Stimulated activated naive B cell treated with anti-CD40 and anti-IgM and Interleukin-4, amounts not matched to agents 10 μg/mL and 1 μg/mL and 100 μg/mL, for 72 hours (primary cell): ENCODE measurements at regions not wholly inside any gene's neighbourhood (a gene's known extent, or its start where the extent isn't known, plus 50 kb on each side); places are given as distances from the start of the nearest gene placed in this dataset.

Experiments used
- ATAC-seq, 2 donors: fragments of 150-1000 bp; cut with Tn5 transposase; replicated peaks; 2 replicates each; pipeline ENCODE4 v1.10.0; 2021; ENCODE audit warnings: moderate library complexity in 1 of 2
- DNase-seq: peaks from one replicate; pipeline ENCODE4 v3.0.0; 2021
- H3K27ac Mint-ChIP-seq: one replicate; pipeline ENCODE4 v1.8.0; 2022; ENCODE audit warnings: mild to moderate bottlenecking, mixed read lengths
- H3K27me3 Mint-ChIP-seq, 2 donors: one replicate each; pipeline ENCODE4 v1.8.0; 2022; ENCODE audit warnings: mixed read lengths in 2 of 2
- H3K36me3 Mint-ChIP-seq, 2 donors: one replicate each; pipeline ENCODE4 v1.8.0; 2022; ENCODE audit warnings: mixed read lengths in 2 of 2, mild to moderate bottlenecking in 1 of 2
- H3K4me1 Mint-ChIP-seq, 2 donors: one replicate each; pipeline ENCODE4 v1.8.0; 2022; ENCODE audit warnings: mixed read lengths in 2 of 2, mild to moderate bottlenecking in 1 of 2
- H3K4me3 Mint-ChIP-seq, 2 donors: one replicate each; pipeline ENCODE4 v1.8.0; 2022; ENCODE audit warnings: mild to moderate bottlenecking in 2 of 2, mixed read lengths in 2 of 2, moderate library complexity in 1 of 2
- H3K9me3 Mint-ChIP-seq, 2 donors: one replicate each; pipeline ENCODE4 v1.8.0; 2022; ENCODE audit warnings: mixed read lengths in 2 of 2, mild to moderate bottlenecking in 1 of 2

- Mint-ChIP-seq H3K36me3 (no peaks in the 10 kb centered on the region), H3K4me1 (no peaks in the 10 kb centered on the region), H3K27ac (no peak overlapping the region), H3K9me3 (no peaks in the 10 kb centered on the region), H3K4me3 (no peak overlapping the region), H3K27me3 (no peaks in the 10 kb centered on the region)
- ATAC-seq: no peak
- no peak for DNase-seq
Measured at GRCh38 chr4:114264452-114264851, 285.0 kb upstream of the ARSJ start.

GRCh38 chr4:114264877-114265291 lies 285.4 kb upstream of the ARSJ start:
- DNase-seq (no peak), ATAC-seq (no peak)
- H3K9me3 Mint-ChIP-seq: no peaks in the 10 kb centered on the region
- H3K4me1 Mint-ChIP-seq: no peaks in the 10 kb centered on the region
- H3K27me3 Mint-ChIP-seq: no peaks in the 10 kb centered on the region
- H3K27ac Mint-ChIP-seq: no peak overlapping the region
- H3K36me3 Mint-ChIP-seq: no peaks in the 10 kb centered on the region
- H3K4me3 Mint-ChIP-seq: no peak overlapping the region

- H3K4me1 Mint-ChIP-seq: no peaks in the 10 kb centered on the region
- no peak for DNase-seq
- no peaks in the 10 kb centered on the region for H3K9me3 Mint-ChIP-seq
Measured at GRCh38 chr4:114265342-114265741, 285.9 kb upstream of the ARSJ start.

GRCh38 chr4:114267976-114268375 lies 288.5 kb upstream of the ARSJ start:
- no peak for ATAC-seq
- Mint-ChIP-seq H3K27me3 (no peaks in the 10 kb centered on the region), H3K36me3 (no peaks in the 10 kb centered on the region), H3K4me1 (peaks cover 0 to 6% of the 10 kb centered on the region in 2 donors), H3K27ac (no peak overlapping the region), H3K9me3 (no peaks in the 10 kb centered on the region), H3K4me3 (no peak overlapping the region)
- no peak for DNase-seq

More at GRCh38 chr4:114265342-114265741, 285.9 kb upstream of the ARSJ start:
- no peak overlapping the region for H3K27ac Mint-ChIP-seq
- no peak for ATAC-seq
- no peak overlapping the region for H3K4me3 Mint-ChIP-seq
- no peaks in the 10 kb centered on the region for H3K27me3 Mint-ChIP-seq
- no peaks in the 10 kb centered on the region for H3K36me3 Mint-ChIP-seq

- DNase-seq (no peak), ATAC-seq (no peak)
- no peaks in the 10 kb centered on the region for H3K9me3 Mint-ChIP-seq
- no peaks in the 10 kb centered on the region for H3K36me3 Mint-ChIP-seq
- peaks cover 0 to 6% of the 10 kb centered on the region in 2 donors for H3K4me1 Mint-ChIP-seq
- H3K4me3 Mint-ChIP-seq: no peak overlapping the region
- H3K27ac Mint-ChIP-seq: no peak overlapping the region
- no peaks in the 10 kb centered on the region for H3K27me3 Mint-ChIP-seq
Measured at GRCh38 chr4:114271031-114271430, 291.6 kb upstream of the ARSJ start.

- Mint-ChIP-seq H3K9me3 (no peaks in the 10 kb centered on the region), H3K4me1 (peaks cover 0 to 6% of the 10 kb centered on the region in 2 donors), H3K27ac (no peak overlapping the region), H3K36me3 (no peaks in the 10 kb centered on the region), H3K27me3 (no peaks in the 10 kb centered on the region), H3K4me3 (no peak overlapping the region)
- DNase-seq (no peak), ATAC-seq (no peak)
Measured at GRCh38 chr4:114272226-114272625, 292.8 kb upstream of the ARSJ start.

- Mint-ChIP-seq H3K4me3 (no peak overlapping the region), H3K27ac (no peak overlapping the region), H3K36me3 (no peaks in the 10 kb centered on the region), H3K4me1 (peaks cover 0 to 6% of the 10 kb centered on the region in 2 donors), H3K9me3 (peaks cover under 1% of the 10 kb centered on the region in 2 donors), H3K27me3 (peaks cover 2 to 5% of the 10 kb centered on the region in 2 donors)
- DNase-seq: no peak
- no peak for ATAC-seq
Measured at GRCh38 chr4:114273238-114273637, 293.8 kb upstream of the ARSJ start.

GRCh38 chr4:114277690-114278089 lies 298.2 kb upstream of the ARSJ start:
- DNase-seq (no peak), ATAC-seq (no peak)
- Mint-ChIP-seq H3K27ac (no peak overlapping the region), H3K9me3 (peaks cover 6% of the 10 kb centered on the region in 2 donors), H3K4me3 (no peak overlapping the region), H3K27me3 (peaks cover 5 to 10% of the 10 kb centered on the region in 2 donors), H3K36me3 (no peaks in the 10 kb centered on the region), H3K4me1 (no peaks in the 10 kb centered on the region)

- DNase-seq: no peak
Measured at GRCh38 chr4:114279066-114279465, 299.6 kb upstream of the ARSJ start.

GRCh38 chr4:114279711-114280110 lies 300.3 kb upstream of the ARSJ start:
- Mint-ChIP-seq H3K36me3 (no peaks in the 10 kb centered on the region), H3K27me3 (peaks cover 5 to 10% of the 10 kb centered on the region in 2 donors), H3K27ac (no peak overlapping the region), H3K4me3 (no peak overlapping the region), H3K4me1 (no peaks in the 10 kb centered on the region), H3K9me3 (peaks cover 6% of the 10 kb centered on the region in 2 donors)
- ATAC-seq (no peak), DNase-seq (no peak)

More at GRCh38 chr4:114279066-114279465, 299.6 kb upstream of the ARSJ start:
- Mint-ChIP-seq H3K27me3 (peaks cover 5 to 10% of the 10 kb centered on the region in 2 donors), H3K27ac (no peak overlapping the region), H3K4me1 (no peaks in the 10 kb centered on the region), H3K36me3 (no peaks in the 10 kb centered on the region), H3K4me3 (no peak overlapping the region), H3K9me3 (peaks cover 6% of the 10 kb centered on the region in 2 donors)
- ATAC-seq: no peak

- peaks cover 6% of the 10 kb centered on the region in 2 donors for H3K9me3 Mint-ChIP-seq
- H3K36me3 Mint-ChIP-seq: no peaks in the 10 kb centered on the region
- H3K4me3 Mint-ChIP-seq: no peak overlapping the region
- H3K27me3 Mint-ChIP-seq: peaks cover 5 to 10% of the 10 kb centered on the region in 2 donors
- no peak for DNase-seq
- ATAC-seq: no peak
- no peak overlapping the region for H3K27ac Mint-ChIP-seq
- no peaks in the 10 kb centered on the region for H3K4me1 Mint-ChIP-seq
Measured at GRCh38 chr4:114280645-114281044, 301.2 kb upstream of the ARSJ start.

- H3K9me3 Mint-ChIP-seq: peaks cover 6% of the 10 kb centered on the region in 2 donors
- H3K27ac Mint-ChIP-seq: no peak overlapping the region
- ATAC-seq (no peak), DNase-seq (no peak)
- peaks cover 5 to 10% of the 10 kb centered on the region in 2 donors for H3K27me3 Mint-ChIP-seq
- no peak overlapping the region for H3K4me3 Mint-ChIP-seq
- no peaks in the 10 kb centered on the region for H3K36me3 Mint-ChIP-seq
- no peaks in the 10 kb centered on the region for H3K4me1 Mint-ChIP-seq
Measured at GRCh38 chr4:114281164-114281960, 301.9 kb upstream of the ARSJ start.

- no peak overlapping the region for H3K27ac Mint-ChIP-seq
- no peaks in the 10 kb centered on the region for H3K4me1 Mint-ChIP-seq
- no peak for DNase-seq
- ATAC-seq: peak; percentile 92 to 93
- no peak overlapping the region for H3K4me3 Mint-ChIP-seq
- H3K27me3 Mint-ChIP-seq: peaks cover 5 to 9% of the 10 kb centered on the region in 2 donors
- H3K9me3 Mint-ChIP-seq: peaks cover 6% of the 10 kb centered on the region in 2 donors
- H3K36me3 Mint-ChIP-seq: no peaks in the 10 kb centered on the region
Measured at GRCh38 chr4:114282937-114283336, 303.5 kb upstream of the ARSJ start.

GRCh38 chr4:114284629-114285028 lies 305.2 kb upstream of the ARSJ start:
- H3K9me3 Mint-ChIP-seq: peaks cover 0 to 3% of the 10 kb centered on the region in 2 donors
- DNase-seq (no peak), ATAC-seq (no peak)
- H3K4me3 Mint-ChIP-seq: no peak overlapping the region
- no peaks in the 10 kb centered on the region for H3K4me1 Mint-ChIP-seq
- H3K36me3 Mint-ChIP-seq: peaks cover 0 to 2% of the 10 kb centered on the region in 2 donors
- H3K27me3 Mint-ChIP-seq: peaks cover 10 to 16% of the 10 kb centered on the region in 2 donors
- H3K27ac Mint-ChIP-seq: no peak overlapping the region

- DNase-seq (no peak), ATAC-seq (no peak)
- H3K9me3 Mint-ChIP-seq: peaks cover 0 to 3% of the 10 kb centered on the region in 2 donors
- no peak overlapping the region for H3K27ac Mint-ChIP-seq
- H3K4me1 Mint-ChIP-seq: no peaks in the 10 kb centered on the region
- peaks cover 10 to 21% of the 10 kb centered on the region in 2 donors for H3K27me3 Mint-ChIP-seq
- no peak overlapping the region for H3K4me3 Mint-ChIP-seq
- H3K36me3 Mint-ChIP-seq: peaks cover 0 to 2% of the 10 kb centered on the region in 2 donors
Measured at GRCh38 chr4:114286262-114286810, 306.9 kb upstream of the ARSJ start.
